ENCODE measurements at regions not wholly inside any gene's neighbourhood (a gene's known extent, or its start where the extent isn't known, plus 50 kb on each side); places are given as distances from the start of the nearest gene placed in this dataset.

DNA sequence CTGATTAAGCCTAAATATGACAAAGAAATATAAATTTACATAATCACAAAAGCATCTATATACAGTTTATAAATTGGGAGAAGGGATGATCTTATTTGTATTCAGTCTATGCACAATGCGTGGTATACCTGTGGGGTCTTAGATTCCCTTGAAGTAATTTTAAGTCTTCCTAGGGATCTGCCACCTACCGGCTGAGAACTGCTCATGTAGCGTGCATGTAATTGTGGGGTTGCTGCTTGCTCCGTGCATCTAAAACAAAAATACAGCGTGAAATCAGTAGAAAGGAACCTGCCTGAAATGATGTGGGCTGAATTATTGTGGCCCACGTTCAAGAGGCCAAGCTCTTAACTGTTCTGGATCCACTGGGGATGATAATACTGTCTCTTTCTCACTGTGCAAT lies 187.3 kb downstream of the MBOAT1 start:
- no peak for DNase-seq

DNA sequence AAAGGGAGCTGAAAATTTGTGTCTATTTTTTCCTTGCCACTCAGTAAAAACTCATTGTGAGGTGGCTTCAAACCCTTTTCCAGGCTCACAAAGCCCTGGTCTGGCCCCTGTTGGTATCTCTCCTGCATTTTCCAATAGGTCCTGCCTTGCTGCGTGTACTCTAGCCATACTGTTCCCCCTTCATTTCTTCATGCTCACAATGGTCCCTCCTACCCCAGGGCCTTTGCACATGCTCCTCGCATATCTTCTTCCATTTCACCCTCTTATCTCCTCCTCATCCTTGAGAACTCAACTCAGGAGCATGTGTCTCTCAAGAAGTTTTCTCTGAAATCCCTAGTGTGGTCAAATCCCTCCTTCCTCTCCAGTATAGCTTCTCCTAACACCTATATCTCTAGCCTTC lies 186.6 kb downstream of the MBOAT1 start:
- no peak for DNase-seq

DNA sequence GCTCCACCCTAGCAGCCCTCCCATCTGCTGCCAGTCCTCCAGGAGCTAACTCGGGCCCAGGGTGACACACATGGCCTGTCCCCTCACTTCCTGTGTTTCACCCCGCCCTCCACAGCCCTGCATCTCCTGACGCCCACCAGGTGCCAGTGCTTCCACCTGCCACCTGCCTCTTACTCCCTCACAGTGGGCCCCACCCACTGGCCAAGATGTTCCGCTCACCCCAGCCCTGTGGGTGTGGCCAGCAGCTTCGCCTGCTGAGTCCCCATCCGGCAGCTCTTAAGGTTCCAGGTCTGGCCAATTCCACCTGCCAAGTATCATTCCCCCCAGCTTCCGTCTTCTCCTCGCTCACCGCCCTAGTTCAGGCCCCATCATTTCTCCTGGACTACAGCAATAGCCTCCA lies 184.1 kb downstream of the MBOAT1 start:
- no peak for DNase-seq

DNA sequence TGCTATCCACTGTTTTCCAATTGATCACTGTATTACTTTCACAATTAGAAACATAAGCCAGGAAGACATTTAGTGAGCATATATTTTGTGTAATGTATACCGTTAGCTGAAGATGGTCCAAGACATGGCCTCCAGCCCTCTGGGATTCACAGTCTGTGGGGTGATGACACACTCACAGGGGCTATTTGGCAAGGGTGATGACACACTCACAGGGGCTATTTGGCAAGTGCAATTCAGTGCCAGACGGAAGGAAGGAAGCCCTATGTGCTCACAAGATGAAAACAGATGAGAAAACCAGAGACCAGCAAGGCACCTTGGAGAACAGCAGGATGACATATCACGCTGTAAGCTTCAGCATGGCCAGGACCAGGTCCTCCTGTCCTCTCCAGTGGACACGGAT lies 183.7 kb downstream of the MBOAT1 start:
- DNase-seq: no peak

DNA sequence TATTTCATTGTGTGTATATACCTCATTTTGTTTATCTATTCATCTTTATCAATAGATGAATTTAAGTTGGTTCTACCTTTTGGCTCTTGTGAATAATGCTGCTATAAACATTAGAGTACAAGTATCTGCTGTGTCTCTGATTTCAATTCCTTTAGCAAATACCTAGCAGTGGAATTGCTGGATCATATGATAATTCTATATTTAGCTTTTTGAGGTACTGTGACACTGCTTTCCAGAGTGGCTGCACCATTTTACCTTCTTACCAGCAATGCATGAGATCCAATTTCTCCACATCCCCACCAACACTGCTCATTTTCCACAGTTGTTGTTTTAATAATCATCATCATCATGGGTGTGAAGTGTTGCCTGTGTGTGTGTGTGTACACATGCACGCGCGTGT lies 182.3 kb downstream of the MBOAT1 start:
- DNase-seq: no peak

DNA sequence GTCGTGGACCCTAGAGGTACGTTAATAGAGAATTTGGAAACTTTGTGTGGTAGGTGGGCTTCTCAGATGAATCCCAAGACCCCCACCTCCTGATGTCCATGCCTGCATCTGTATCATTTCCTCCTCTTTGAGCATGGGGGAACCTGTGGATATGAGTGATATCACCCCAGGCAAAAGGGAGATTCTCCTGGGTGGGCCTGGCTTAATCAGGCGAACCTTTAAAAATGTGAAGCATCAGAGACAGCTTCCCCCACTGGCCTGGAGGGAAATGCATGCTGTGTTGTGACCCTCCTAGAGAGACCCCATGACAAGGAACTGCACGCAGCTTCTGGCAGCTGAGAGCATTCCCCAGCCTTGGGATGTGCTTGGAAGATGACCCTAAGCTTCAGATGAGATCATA lies 180.9 kb downstream of the MBOAT1 start:
- DNase-seq: no peak

DNA sequence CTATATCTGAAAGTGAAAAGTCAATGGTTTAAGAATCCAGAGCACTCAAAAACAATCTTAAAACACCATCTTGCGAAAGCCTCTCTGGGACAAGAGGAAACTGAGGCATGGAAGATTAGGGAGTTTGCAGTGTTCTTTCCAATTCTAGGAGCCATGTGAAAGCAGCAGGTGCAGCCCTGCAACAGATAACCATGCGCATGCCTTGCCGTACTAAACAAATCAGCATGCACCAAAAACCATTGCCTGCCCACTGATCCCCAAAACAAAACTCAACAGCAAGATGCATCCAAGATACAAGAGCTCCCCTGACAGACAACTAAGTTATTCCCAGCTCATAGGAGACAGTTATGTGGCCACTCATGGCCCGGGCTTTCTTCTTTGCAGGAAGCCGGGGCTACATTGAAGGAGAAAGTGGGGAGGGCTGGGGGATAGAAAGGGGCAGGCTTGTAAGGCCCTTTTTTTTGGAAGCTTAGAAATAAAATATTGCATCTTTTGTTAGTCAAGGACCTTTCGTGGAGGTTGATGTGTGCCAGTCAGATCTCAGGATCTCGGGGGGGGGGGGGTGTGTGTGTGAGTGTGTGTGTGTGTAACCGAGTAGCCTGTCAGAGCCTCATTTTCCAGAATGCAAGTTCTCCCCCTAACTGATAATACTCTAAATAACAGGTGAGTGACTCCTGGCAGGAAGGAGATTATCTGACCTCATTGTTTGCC lies 178.4 kb downstream of the MBOAT1 start:
- no peak for DNase-seq

DNA sequence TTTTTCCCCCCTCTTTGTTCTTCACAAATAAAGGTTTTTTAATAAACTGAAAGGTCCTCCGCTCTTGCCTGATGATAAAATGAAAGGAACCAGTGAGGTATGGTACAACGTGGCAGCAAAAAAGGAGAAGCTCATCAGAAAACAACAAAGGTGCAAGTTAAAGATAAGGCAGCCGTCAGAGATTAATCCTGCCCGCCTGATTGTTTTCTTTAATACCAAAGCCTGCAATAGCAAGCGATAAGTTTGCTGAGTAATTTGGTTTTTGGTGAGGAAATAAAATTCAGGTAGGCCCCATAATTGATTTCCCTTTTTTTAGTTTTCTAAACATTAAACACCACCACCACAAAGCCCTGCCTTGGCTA lies 177.9 kb downstream of the MBOAT1 start:
- DNase-seq: no peak

DNA sequence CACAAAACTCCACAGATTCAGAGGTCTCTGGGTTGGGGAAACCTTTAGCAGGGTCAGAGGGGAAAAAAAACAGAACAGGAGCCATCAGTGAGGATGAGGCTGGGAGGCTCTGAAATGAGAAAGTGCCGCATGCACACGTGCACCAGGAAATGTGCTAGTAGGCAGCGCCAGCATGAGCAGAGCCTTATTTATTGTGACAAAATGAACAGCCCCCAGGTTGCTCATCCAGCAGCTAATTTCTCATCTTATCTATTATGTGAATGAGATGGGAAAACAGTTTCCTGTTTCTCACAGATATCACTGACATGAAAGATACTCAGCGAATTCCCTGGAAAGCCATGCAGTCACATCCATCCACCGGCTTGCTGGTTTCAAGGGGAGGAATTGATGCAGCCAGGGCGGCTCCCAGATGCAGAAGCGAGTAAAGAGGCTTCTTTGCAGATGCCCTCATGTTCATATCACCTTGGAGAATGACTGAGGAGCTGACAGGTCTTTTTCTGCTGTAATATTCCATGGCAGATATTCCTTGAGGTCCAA lies 176.1 kb downstream of the MBOAT1 start:
- no peak for DNase-seq

DNA sequence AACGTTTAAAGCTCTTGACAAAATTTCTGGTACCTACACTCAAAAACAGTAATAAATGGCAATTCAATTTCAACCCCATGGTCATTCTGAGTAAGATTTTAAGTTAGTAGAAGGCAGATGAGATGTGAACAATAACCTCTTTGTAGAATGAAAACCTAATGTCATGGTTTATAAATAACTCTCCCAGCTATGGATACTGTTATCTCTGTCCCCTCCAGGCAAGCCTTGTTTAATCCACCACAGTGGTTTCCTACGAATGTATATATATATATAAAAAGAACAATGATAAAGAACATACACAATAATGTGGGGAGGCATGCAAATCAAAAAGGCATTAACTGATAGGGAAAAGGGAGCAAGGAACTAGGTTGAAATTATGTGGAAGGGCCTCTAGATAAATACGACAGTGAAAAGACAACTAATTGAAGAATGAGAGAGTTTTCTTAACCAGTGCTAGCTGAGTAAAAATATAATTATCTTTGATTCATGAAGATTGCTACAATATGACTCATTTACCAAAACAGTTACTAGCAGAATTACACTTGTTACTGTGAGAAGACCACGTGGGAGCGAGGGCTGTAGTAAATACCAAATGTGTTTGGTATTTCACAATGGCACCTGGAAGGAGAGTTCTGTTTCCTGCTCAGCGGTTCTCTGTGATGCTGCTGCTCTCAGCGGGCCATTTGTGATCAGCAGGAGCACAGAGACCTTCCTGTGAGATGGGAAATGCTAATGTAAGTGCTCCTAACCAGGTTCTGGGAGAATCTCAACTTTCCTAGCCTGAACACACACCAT lies 173.7 kb downstream of the MBOAT1 start:
- no peak for DNase-seq

DNA sequence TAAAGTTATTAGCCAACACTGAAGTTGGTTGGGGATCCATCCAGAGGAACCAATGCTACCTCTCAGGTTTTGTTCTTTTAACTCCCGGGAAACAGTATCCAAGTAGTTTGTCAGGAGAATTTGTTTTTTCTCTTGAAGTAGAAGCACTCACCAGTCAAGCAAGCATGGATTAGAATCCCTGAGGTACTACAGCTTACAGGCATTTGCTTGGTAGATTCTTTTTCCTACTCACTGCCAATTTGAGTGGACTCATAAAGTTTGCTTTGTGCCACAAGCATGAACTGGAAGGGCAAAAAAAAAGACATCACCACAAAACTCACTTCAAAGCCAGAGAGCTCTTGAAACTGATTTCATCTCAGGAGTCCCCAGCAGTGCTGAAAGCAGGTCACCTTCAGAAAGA lies 167.4 kb downstream of the MBOAT1 start:
- DNase-seq: no peak

All from C1 segment of cervical spinal cord (tissue), 14 donors.